IMR-90 (cell line): ENCODE measurements at regions not wholly inside any gene's neighbourhood (a gene's known extent, or its start where the extent isn't known, plus 50 kb on each side); places are given as distances from the start of the nearest gene placed in this dataset.

Experiments
- ATAC-seq: fragments of 200-7000 bp; cut with Tn5 transposase; 2 replicates; pipeline ENCODE4 v1.9.1; 2020; ENCODE audit warnings: low read depth, mild to moderate bottlenecking, moderate library complexity
- BruUV-seq: library from RNA; stranded (reverse); fragments of 400-500 nt; replicated peaks from 2 replicates; lab custom pipeline; 2021; lab: Mats Ljungman, UMichigan
- CTCF ChIA-PET: fragments of 300-600 bp; formaldehyde crosslinking; extraction: SDS; loops from one replicate; lab custom pipeline; 2021; ENCODE audit warnings: antibody characterized with exemption; lab: Yijun Ruan, JAX
- POLR2A ChIA-PET: fragments of 300-600 bp; sonication (Branson Sonifier 250); formaldehyde crosslinking; loops from one replicate; lab custom pipeline; 2022; ENCODE audit warnings: antibody characterized with exemption; ENCODE audit not compliant: unreplicated experiment; lab: Charles Lee
- DNase-seq: peaks from one replicate; pipeline ENCODE4 v3.0.0; 2013
- H2AFZ ChIP-seq: replicated peaks from 2 replicates; pipeline ENCODE3; 2013; ENCODE audit warnings: low read length, mild to moderate bottlenecking; ENCODE audit not compliant: poor library complexity
- H2AK5ac ChIP-seq: 2 replicates; pipeline ENCODE4 v1.6.1; 2013; ENCODE audit warnings: low read depth, low read length, inconsistent platforms
- H2AK9ac ChIP-seq: replicated peaks from 2 replicates; pipeline ENCODE3; 2013; ENCODE audit warnings: mild to moderate bottlenecking, low read depth, low read length, moderate library complexity; ENCODE audit not compliant: poor library complexity
- H2BK120ac ChIP-seq: 2 replicates; pipeline ENCODE4 v1.6.1; 2013; ENCODE audit warnings: low read depth, low read length, inconsistent platforms
- H2BK15ac ChIP-seq: 3 replicates; pipeline ENCODE4 v1.6.1; 2013; ENCODE audit warnings: low read depth, low read length, inconsistent platforms
- H2BK20ac ChIP-seq: 2 replicates; pipeline ENCODE4 v1.6.1; 2013; ENCODE audit warnings: low read depth, mild to moderate bottlenecking, inconsistent platforms, low read length, moderate library complexity
- H2BK5ac ChIP-seq: 2 replicates; pipeline ENCODE4 v1.6.1; 2013; ENCODE audit warnings: mild to moderate bottlenecking, low read depth, low read length, inconsistent platforms; ENCODE audit not compliant: poor library complexity, severe bottlenecking
- H3K14ac ChIP-seq: replicated peaks from 2 replicates; pipeline ENCODE4 v1.6.1; 2013; ENCODE audit warnings: low read depth, low read length, inconsistent platforms
- H3K18ac ChIP-seq: 2 replicates; pipeline ENCODE4 v1.6.1; 2013; ENCODE audit warnings: low read depth, low read length, control low read depth
- H3K23ac ChIP-seq: 2 replicates; pipeline ENCODE4 v1.6.1; 2013; ENCODE audit warnings: low read depth, low read length, inconsistent platforms
- H3K27ac ChIP-seq: 2 replicates; pipeline ENCODE4 v1.5.1; 2013; ENCODE audit warnings: mild to moderate bottlenecking, control low read depth, low read length; ENCODE audit not compliant: insufficient read depth
- H3K27me3 ChIP-seq: 2 replicates; pipeline ENCODE4 v1.6.1; 2013; ENCODE audit warnings: low read length; ENCODE audit not compliant: control insufficient read depth, insufficient read depth
- H3K36me3 ChIP-seq: 2 replicates; pipeline ENCODE4 v1.6.1; 2013; ENCODE audit warnings: low read length, mixed read lengths; ENCODE audit not compliant: control insufficient read depth, insufficient read depth
- H3K4ac ChIP-seq: 2 replicates; pipeline ENCODE4 v1.6.1; 2013; ENCODE audit warnings: low read depth, low read length, inconsistent platforms
- H3K4me1 ChIP-seq: 2 replicates; pipeline ENCODE4 v1.6.1; 2013; ENCODE audit warnings: low read length, mixed read lengths; ENCODE audit not compliant: control insufficient read depth, insufficient read depth
- H3K4me2 ChIP-seq: 2 replicates; pipeline ENCODE4 v1.6.1; 2013; ENCODE audit warnings: low read depth, mild to moderate bottlenecking, control low read depth, low read length, moderate library complexity
- H3K4me3 ChIP-seq: 2 replicates; pipeline ENCODE4 v1.5.1; 2013; ENCODE audit warnings: low read depth, mild to moderate bottlenecking, control low read depth, low read length, moderate library complexity; ENCODE audit not compliant: insufficient read depth
- H3K56ac ChIP-seq: 2 replicates; pipeline ENCODE4 v1.6.1; 2013; ENCODE audit warnings: low read length, inconsistent platforms; ENCODE audit not compliant: insufficient read depth; ENCODE audit errors: extremely low read depth
- H3K79me1 ChIP-seq, 2 experiments: 2 replicates each; pipeline ENCODE4 v1.6.1; 2013; ENCODE audit warnings: low read length in 2 of 2, inconsistent platforms in 1 of 2, low read depth in 1 of 2
- H3K9ac ChIP-seq: 2 replicates; pipeline ENCODE4 v1.6.1; 2013; ENCODE audit warnings: low read depth, low read length, control low read depth
- H3K9me1 ChIP-seq: 2 replicates; pipeline ENCODE4 v1.6.1; 2013; ENCODE audit warnings: low read length, inconsistent platforms; ENCODE audit not compliant: insufficient read depth
- H3K9me3 ChIP-seq: 2 replicates; pipeline ENCODE4 v1.6.1; 2013; ENCODE audit warnings: low read length; ENCODE audit not compliant: control insufficient read depth, insufficient read depth
- H4K20me1 ChIP-seq: 2 replicates; pipeline ENCODE4 v1.6.1; 2013; ENCODE audit warnings: low read length, inconsistent platforms; ENCODE audit not compliant: insufficient read depth
- H4K5ac ChIP-seq: 2 replicates; pipeline ENCODE4 v1.6.1; 2013; ENCODE audit warnings: mild to moderate bottlenecking, low read depth, low read length, control low read depth
- H4K8ac ChIP-seq, 2 experiments: 2 replicates each; pipeline ENCODE4 v1.6.1; 2013; ENCODE audit warnings: low read depth in 2 of 2, low read length in 2 of 2, control low read depth in 1 of 2, inconsistent platforms in 1 of 2
- H4K91ac ChIP-seq: 2 replicates; pipeline ENCODE4 v1.6.1; 2013; ENCODE audit warnings: low read depth, low read length, inconsistent platforms; ENCODE audit not compliant: insufficient read depth
- CHD1 ChIP-seq: IDR thresholded peaks from 2 replicates; pipeline ENCODE4 v1.6.1; 2012; ENCODE audit warnings: low read depth, low read length, improper control_type of control experiment
- FOS ChIP-seq: fragments of 150-350 bp; IDR thresholded peaks from 2 replicates; pipeline ENCODE4 v1.6.1; 2016; ENCODE audit warnings: low read depth, low read length
- MAFK ChIP-seq: IDR thresholded peaks from 2 replicates; pipeline ENCODE4 v1.6.1; 2012; ENCODE audit warnings: low read depth, low read length, improper control_type of control experiment
- WGBS, 2 experiments: methylation state at CpG; one replicate each; pipeline versions ENCODE4 v1.1.5 to v1.1.7; 2013; ENCODE audit warnings: missing lambda C conversion rate in 2 of 2; ENCODE audit not compliant: insufficient read length in 1 of 2; ENCODE audit errors: extremely low coverage in 2 of 2; 5-methylcytosine and 5-hydroxymethylcytosine counted together
- dilution Hi-C: fragments of 300-500 bp; cut with HindIII; formaldehyde crosslinking; loops from one replicate; pipeline ENCODE4 v1.14.3; 2018; ENCODE audit warnings: low sequenced_read_pairs; ENCODE audit not compliant: unreplicated experiment
- in situ Hi-C: fragments of 300-500 bp; cut with MboI; formaldehyde crosslinking; loops from 3 replicates; pipeline ENCODE4 v1.14.3; 2019; ENCODE audit warnings: low sequenced_read_pairs, inconsistent platforms, mixed read lengths
- intact Hi-C: fragments of 100-400 bp; cut with micrococcal nuclease; formaldehyde crosslinking; loops from 2 replicates; pipeline ENCODE4 v1.10.0; 2022
- TF ChIP-seq, protein P1 (sequence below): fragments of 150-350 bp; IDR thresholded peaks from 2 replicates; pipeline ENCODE4 v1.6.1; 2017; ENCODE audit warnings: mild to moderate bottlenecking, antibody characterized with exemption, low read length, low read depth

DNA sequence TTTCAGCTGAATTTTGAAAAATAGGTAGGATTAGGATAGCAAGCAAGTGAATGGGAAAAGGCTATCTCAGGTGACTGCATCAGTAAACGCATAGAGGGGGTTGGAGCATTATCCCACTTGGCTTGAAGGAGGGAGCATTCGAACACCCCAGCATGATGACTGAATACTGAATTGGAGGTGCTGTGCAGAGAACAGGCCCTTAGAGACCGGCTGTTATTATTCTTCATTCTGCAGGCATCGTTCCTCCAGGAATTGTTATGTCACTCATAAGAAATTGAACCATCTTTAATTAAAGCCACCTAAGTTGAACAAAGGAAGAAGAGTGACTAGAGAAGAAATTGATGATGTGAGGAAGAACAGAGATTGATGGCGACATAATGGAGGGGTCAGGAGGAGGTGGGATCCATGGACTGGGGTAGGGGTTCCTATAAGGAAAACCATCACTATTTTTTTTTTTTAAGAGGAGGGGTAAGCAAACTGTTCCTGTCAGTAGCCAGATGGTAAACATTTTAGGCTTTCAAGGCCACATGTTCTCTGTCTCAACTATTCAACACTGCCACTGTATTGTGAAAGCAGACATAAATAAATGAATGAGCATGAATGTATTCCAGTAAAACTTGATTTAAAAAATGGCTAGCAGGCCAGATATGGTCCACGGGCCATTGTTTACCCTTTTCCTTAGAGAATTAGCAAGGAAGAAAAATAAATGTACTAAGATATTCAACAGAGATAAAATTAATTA is 264.7 kb upstream of the TAC1 start:
- ChIA-PET POLR2A (no interaction called here), CTCF (no interaction called here)
- Histone ChIP-seq H3K4me3 (no peak overlapping the region), H3K9ac (no peak overlapping the region), H2BK20ac (no peak overlapping the region), H2BK15ac (no peak overlapping the region), H3K14ac (no peak overlapping the region), H4K20me1 (no peaks in the 10 kb centered on the region), H3K79me1 (no peaks in the 10 kb centered on the region), H2AFZ (no peak overlapping the region), H2BK5ac (no peak overlapping the region), H3K9me3 (peaks cover 8% of the 10 kb centered on the region; the same call in 1 of the 2 replicates), H3K4me1 (no peaks in the 10 kb centered on the region), H3K27me3 (no peaks in the 10 kb centered on the region), H3K9me1 (no peaks in the 10 kb centered on the region), H3K4ac (no peak overlapping the region), H3K27ac (no peak overlapping the region), H4K5ac (no peak overlapping the region), H3K18ac (no peak overlapping the region), H2AK9ac (no peak overlapping the region), H4K8ac (no peak overlapping the region), H3K4me2 (no peak overlapping the region), H3K56ac (no peak overlapping the region), H3K36me3 (no peaks in the 10 kb centered on the region), H2BK120ac (no peak overlapping the region), H2AK5ac (no peak overlapping the region), H3K23ac (no peak overlapping the region), H4K91ac (no peak overlapping the region)
- in situ Hi-C loops (no loop called here), intact Hi-C loops (no loop called here), dilution Hi-C loops (no loop called here)
- ATAC-seq (no peak), DNase-seq (no peak)
- BruUV-seq: no TSS peak
- WGBS, 2 experiments: no CpG with 5 or more reads among the region's 6 CpGs
- TF ChIP-seq MAFK (no peak), FOS (no peak), CHD1 (no peak)
- TF ChIP-seq, protein P1, sequence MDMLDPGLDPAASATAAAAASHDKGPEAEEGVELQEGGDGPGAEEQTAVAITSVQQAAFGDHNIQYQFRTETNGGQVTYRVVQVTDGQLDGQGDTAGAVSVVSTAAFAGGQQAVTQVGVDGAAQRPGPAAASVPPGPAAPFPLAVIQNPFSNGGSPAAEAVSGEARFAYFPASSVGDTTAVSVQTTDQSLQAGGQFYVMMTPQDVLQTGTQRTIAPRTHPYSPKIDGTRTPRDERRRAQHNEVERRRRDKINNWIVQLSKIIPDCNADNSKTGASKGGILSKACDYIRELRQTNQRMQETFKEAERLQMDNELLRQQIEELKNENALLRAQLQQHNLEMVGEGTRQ: no peak
